IPS-11a (cell line): ENCODE measurements at regions not wholly inside any gene's neighbourhood (a gene's known extent, or its start where the extent isn't known, plus 50 kb on each side); places are given as distances from the start of the nearest gene placed in this dataset.
"Not testable (repeated sequence)": the region's sequence is repeated elsewhere in the genome, so short reads cannot be mapped to it uniquely, and the experiment has no call there.

Experiments used
- H3K4me3 ChIP-seq: one replicate; pipeline ENCODE4 v1.5.1; 2013; ENCODE audit warnings: low read depth, low read length, control low read depth

DNA sequence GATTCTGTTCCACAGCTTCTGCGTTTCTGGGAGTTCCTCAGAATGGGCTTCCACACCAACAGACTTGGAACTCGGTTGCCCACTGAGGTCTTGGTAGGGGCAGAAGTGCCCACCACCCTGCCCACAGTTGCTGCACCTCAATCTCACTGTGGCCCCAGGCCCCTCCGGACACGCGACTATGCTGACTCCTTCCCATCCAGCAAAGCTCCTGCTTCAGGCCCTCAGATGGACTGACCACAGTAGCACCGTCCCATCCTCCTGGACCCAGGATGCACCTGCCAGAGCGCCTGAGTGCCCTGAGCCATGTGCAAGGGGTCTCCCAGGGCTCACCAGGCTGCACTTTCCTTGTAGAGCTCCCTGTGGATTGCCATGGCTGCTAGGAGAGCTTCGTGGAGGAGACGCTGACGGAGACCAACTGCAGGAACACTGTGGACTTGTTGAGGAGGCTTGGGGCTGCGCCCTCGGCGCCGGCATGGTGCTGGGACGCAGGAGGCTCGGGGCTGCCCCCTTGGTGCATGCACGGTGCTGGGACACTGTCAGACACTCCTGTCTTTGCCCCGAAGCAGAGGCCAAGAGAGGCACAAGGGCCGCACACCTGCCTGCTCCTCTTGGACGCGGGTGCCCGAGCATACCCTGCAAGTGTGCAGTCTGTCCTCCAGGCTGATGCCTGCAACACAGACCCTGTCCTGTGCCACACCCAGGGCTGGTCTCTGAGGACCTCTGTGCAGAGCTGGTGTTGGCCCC is 201.3 kb downstream of the LIPI start:
- H3K4me3 ChIP-seq: not testable (repeated sequence)

GRCh38 chr21:14008436-14008835 is 202.3 kb downstream of the LIPI start:
- H3K4me3 ChIP-seq: not testable (repeated sequence)

DNA sequence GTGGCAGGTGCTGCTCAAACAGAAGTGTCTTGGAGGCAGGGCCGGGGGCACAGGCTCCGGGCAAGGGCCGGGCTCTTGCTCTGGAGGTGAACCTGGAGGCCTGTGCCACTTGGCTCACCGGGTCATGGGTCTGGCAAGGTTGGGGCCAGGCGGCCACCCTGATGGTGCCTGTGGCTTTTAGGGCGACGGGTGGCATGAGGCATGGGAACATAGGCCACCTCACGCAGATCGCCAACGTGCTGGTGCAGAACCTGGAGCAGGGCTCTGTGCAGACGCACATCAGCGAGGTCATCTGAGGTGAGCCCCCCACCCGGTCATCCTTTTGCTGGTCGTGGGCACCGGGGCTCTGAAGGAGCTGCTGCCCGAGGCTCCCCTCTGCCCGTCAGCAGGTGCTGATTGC is 202.7 kb downstream of the LIPI start:
- not testable (repeated sequence) for H3K4me3 ChIP-seq

- H3K4me3 ChIP-seq: not testable (repeated sequence)
These were observed 204.6 kb downstream of the LIPI start for GRCh38 chr21:14006144-14006543.

DNA sequence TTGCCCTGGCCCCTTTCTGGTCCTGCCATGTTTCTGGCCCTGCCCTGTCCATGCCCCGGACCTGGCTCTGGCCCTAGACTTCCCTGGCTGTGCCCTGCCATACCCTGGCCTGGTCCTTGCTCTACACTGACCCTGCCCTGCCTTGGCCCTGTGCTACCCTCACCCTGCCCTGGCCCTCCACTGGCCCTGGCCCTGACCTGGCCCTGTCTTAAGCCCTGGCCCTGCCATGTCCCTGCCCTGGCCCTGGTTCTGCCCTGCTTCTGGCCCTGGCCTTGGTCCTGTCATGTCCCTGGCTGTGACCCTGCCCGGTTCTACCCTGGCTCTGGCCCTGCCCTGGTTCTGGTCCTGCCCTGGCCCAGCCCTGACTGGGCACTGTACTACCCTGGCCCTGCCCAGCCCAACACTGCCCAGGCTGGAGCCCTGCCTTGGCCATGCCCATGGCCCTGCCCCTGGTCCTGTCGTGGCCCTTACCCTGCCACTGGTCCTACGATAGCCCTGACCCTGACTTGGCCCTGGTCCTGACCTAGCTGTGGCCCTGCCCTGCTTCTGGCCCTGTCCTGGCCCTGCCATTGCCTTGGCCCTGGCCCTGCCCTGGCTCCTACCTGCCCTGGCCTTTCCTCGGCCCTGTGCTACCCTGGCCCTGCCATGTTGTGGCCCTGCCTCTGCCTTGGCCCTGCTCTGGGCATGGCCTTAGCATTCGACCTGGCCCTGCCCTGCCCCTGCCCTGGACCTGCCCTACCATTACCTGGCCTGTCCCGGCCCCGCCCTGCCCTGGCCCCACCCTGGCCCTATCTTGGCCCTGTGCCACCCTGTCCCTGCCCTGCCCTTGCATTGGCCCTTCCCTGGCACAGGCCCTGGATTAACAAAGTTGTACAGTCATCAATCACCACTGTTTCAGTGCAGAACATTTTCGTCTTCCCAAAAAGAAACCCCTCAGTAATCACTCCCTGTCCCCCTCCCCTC is 223.5 kb downstream of the LIPI start:
- not testable (repeated sequence) for H3K4me3 ChIP-seq

DNA sequence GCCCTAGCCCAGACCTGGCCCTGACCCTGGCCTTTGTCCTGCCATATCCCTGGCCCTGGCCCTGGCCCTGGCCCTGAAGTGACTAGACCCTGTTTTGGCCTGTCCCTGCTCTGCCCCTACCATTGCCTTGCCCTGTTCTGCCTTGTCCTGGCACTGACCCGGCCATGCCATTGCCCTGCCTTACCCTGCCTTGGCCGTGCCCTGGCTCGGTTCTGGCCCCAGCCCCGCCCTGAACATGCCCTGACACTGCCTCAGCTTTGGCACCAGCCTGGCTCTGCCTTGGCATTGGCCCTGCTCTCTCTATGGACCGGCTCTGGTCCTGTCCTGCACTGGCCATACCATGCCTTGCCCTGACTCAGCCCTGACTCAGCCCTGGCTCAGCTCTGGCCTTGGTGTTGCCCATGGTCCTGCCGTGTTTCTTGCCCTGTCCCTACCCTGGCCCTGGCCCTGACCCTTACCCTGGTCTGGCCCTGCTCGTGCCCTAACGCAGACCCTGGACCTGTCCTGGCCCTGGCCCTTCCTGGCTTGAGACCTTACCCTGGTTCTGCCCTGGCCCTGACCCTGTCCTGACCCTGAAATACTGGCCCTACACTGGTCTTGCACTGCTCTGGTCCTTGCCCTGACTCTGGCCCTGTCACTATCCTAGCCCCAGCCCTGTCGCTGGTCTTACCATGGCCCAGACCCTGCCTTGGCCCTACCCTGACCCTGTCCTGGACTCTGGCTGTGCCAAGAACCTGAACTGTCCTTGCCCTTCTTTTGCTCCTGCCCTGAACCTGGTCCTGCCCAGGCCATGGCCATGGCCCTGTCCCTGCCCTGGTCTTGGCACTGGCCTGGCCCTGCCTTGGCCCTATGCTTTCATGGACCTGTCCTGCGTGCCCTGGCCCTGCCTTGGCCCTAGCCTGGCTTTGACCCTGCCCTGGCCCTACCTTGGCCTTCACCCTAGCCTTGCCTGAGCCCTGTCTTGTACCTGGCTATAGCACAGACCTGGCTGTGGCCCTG is 224.6 kb downstream of the LIPI start:
- H3K4me3 ChIP-seq: not testable (repeated sequence)

GRCh38 chr21:13985137-13985864 is 225.5 kb downstream of the LIPI start:
- H3K4me3 ChIP-seq: not testable (repeated sequence)

GRCh38 chr21:13984728-13985127 is 226.0 kb downstream of the LIPI start:
- H3K4me3 ChIP-seq: not testable (repeated sequence)

- H3K4me3 ChIP-seq: not testable (repeated sequence)
These were observed 229.3 kb downstream of the LIPI start for GRCh38 chr21:13981176-13982087.

DNA sequence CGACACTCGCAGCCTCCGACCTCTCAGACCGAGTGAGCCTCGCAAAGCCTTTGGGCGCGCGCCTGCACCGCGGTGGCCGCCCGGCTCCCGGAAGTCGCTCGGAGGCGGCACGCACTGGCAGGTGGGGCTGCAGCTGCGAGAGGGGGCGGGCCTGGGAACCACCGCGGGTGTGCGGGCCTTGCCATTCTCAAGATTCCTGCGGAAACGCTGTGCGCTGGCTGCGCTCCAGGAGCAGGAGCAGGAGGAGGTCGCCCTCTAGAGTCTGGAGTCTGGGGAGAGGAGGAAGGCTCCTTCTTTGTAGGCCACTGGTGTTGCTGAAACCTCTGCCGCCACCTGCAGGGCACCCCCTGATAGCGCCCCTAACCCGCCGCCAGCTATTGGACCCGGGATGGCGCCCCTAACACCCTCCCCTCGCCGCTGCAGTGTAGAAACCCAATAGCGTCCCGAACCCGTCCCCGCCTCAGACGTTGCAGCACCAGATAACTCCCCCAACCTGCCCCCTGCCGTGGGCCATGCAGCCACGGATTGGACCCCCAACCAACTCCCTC is 230.6 kb downstream of the LIPI start:
- not testable (repeated sequence) for H3K4me3 ChIP-seq

GRCh38 chr21:13979608-13980007 is 231.1 kb downstream of the LIPI start:
- not testable (repeated sequence) for H3K4me3 ChIP-seq

DNA sequence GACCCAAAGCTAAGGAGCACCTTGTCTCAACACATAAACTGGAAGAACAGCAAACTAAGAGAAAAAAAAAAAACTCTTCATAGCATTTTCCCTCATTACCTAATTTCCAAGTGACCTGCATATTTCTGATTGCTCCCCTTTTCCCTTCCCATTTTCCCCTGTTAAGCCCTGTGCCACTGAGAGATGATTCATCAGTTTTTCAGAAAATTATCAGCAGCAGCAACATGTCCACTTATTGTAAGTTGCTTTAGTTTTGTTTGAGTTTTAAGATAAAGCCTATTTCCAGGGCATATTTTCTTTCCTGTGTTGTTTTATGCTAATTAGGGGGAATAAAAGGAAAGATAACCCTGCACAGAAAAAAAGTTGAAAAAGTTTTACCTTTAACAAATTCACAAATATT is 236.2 kb downstream of the LIPI start:
- not testable (repeated sequence) for H3K4me3 ChIP-seq

GRCh38 chr21:13969853-13970252 is 240.9 kb downstream of the LIPI start:
- H3K4me3 ChIP-seq: not testable (repeated sequence)

DNA sequence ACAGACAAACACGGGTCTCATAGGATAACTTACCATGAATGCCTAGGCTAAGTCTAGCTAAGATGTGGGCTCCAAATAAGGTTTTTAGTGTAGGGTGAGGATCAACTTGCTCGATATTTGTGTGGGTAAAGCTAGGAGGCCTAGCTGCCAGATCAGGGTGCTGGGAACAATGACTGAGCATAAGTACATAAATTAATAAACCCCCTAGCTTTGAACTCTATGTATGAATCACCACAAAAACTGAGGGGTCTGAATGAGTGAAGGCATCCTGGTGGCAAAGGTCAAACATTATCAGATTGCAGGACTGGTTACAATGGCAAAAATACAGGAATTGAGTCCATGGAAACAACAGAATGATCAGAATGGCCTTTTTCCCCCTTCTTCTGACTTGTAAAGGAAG is 241.8 kb downstream of the LIPI start:
- not testable (repeated sequence) for H3K4me3 ChIP-seq

- not testable (repeated sequence) for H3K4me3 ChIP-seq
These were observed 247.5 kb downstream of the LIPI start for GRCh38 chr21:13963259-13963658.

- H3K4me3 ChIP-seq: no peak overlapping the region
These were observed 273.5 kb downstream of the LIPI start for GRCh38 chr21:13937236-13937635.

- H3K4me3 ChIP-seq: not testable (repeated sequence)
These were observed 274.5 kb downstream of the LIPI start for GRCh38 chr21:13936033-13936937.
